Sciatic nerve (tissue), 2 donors: ENCODE measurements at regions not wholly inside any gene's neighbourhood (a gene's known extent, or its start where the extent isn't known, plus 50 kb on each side); places are given as distances from the start of the nearest gene placed in this dataset.
"Not testable (repeated sequence)": the region's sequence is repeated elsewhere in the genome, so short reads cannot be mapped to it uniquely, and the experiment has no call there.

ENCODE experiments used
- ATAC-seq: fragments of 200-7000 bp; cut with Tn5 transposase; one replicate; pipeline ENCODE4 v1.9.1; 2020; ENCODE audit warnings: mild to moderate bottlenecking, moderate library complexity
- DNase-seq: peaks from one replicate; pipeline ENCODE4 v3.0.0-alpha.2; 2020; ENCODE audit warnings: low spot score
- intact Hi-C: fragments of 100-400 bp; cut with DNase I; formaldehyde crosslinking; loops from one replicate; pipeline ENCODE4 v1.14.2; 2022
- donor health status: DM: no; HTN: no; CAD: no.
- donor health status: DM: no; HTN: no; CAD: no.

GRCh38 chr15:24352777-24353176 is 322.8 kb upstream of the NPAP1 start:
- DNase-seq, ATAC-seq, intact Hi-C loops: not testable (repeated sequence)

DNA sequence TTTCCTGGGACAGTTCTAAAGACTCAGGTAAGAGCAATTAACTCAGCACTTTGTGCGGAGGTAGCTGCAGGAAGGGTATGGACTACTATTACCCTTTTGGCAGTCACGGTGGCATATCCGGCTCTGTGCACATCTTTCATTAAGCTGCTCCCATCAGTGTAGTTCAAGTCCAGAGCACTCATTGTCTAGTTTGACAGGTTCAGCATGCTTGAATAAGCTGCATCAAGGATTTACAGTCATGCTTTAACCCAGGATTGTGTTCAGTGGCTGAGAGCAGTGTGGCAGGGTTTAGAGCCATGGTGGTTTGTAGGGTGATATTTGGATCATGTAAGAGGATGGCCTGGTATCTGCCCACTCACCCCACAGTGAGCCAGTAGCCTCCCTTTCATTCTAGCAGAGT is 294.5 kb upstream of the NPAP1 start:
- ATAC-seq, DNase-seq, intact Hi-C loops: not testable (repeated sequence)

DNA sequence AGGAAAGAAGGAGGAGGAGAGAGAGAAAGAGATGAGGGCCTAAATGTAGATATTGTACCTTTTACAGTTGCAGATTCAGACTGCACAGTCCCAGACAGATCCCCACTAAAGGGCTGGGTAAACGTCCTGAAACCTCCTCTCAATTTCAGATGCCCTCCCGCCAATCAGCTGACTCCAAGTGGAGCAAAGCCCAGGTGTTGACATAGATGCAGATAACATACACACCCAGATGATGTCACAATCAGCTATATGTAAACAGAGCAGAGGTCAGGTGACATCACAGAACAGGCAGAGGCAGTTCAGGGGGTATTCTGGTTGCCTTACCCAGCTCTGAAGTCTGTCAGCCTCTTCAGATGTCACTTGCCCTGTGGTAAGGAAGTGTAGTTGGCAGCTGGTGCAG is 290.3 kb upstream of the NPAP1 start:
- ATAC-seq, DNase-seq, intact Hi-C loops: not testable (repeated sequence)

GRCh38 chr15:24394303-24394702 is 281.3 kb upstream of the NPAP1 start:
- no peak for DNase-seq
- intact Hi-C loops, result no loop called here
- ATAC-seq, result no peak

DNA sequence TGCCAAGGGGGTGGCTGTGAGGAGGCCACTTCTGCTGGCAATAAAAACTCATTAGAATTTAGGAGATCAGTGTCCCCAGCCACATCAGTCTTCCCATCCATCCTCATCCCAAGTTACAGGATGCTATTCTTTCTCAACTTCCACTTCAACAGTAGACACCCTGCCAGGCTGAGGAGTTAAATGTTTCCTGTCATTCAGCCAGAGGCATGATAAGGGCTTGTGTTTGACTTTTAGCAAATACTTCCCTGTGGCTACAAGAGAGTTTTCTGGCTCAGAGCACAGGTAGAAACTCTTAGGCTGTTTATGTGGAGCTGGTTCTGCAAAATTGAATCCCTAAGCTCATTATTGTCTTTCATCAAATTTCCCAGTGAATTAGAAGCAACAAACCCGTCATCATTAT is 262.9 kb upstream of the NPAP1 start:
- ATAC-seq, intact Hi-C loops, DNase-seq: not testable (repeated sequence)

DNA sequence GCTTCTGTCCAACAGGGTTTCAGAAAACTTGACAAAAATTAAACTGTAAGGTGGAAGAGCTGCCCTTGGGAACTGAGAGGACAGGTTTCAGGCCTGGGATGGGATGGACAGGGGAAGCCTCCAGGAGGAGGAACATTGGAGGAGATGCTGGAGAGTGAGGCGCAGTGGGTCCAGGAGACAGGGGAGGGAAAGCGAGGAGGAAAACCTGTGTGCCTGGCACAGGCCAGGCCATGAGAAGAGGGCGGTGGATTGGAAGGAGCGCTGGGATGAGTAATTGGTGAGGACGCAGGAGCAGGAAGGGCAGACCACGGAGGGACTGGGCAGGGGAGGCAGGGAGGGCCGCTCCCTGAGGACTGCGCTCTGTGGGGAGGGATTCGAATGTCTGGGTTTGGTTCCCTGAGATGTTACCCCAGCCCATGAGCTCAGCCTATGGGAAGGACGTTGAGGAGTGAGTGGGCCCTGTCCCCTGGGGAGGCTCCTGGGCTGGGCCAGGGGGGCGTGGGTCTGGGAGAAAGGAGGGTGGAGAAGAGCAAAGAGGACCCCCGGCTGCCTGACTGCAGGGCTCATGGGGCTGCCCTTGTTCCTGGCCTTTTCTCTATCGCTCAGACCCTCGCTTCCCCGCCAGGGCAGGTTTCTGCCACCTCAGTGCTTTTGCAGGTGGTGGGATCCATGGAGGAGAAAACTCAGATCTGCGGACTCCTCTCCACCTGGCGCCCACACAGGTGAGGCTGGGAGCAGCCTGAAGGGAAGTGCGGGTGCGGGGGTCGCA is 249.1 kb upstream of the NPAP1 start:
- DNase-seq, intact Hi-C loops, ATAC-seq: not testable (repeated sequence)

DNA sequence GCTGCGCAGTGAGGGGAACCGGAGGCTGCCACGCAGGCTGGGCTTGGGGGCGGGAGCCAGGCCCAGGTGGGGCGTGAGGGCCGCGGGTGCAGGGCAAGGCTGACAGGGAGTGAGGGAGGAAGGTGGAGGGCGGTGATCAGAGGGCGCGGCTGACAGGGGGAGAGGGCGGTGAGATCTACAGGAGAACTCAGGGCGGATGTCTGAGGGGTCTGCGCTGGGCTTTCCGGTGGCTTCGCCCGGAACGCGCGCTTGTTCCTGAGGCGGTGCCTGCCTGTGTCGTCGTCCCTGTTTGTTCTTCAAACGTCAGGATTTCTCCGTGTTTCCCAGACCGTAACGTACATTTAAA is 248.5 kb upstream of the NPAP1 start:
- ATAC-seq, intact Hi-C loops, DNase-seq: not testable (repeated sequence)

DNA sequence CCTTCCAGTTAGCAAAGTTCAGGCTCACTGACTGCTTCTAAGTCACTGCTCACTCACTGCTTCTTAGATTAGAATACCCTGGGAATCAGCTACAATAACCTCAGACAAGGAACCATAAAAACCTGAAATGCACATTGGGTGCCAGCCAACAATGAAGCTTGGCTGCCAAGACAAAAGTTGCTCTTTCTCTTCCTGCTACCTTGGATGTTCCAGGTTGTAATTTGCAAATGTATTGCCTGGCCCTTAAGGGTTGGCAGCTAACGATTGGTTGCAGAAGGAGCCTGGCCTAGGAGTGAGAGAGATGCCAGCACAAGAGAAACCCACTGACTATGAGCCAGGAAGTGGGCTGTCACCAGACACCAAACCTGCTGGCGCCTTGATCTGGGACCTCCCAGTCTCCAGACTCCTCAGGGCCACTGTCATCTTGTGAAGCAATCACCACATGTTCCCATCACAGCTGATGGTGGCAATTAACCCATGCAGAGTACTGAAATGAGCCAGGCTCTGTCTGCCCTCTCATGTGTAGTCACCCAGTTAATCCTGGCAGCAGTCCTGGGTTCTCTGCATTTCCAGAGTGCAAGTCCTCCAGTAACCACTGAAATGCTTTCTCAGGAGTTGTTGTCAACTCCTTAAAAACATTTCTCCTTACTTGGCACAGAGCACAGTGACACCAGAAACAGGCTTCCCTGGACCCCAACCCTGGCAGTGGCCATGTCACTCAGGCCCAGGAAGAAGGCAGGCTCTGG is 240.3 kb upstream of the NPAP1 start:
- ATAC-seq, DNase-seq, intact Hi-C loops: not testable (repeated sequence)

GRCh38 chr15:24437270-24437669 is 238.3 kb upstream of the NPAP1 start:
- not testable (repeated sequence) for ATAC-seq

DNA sequence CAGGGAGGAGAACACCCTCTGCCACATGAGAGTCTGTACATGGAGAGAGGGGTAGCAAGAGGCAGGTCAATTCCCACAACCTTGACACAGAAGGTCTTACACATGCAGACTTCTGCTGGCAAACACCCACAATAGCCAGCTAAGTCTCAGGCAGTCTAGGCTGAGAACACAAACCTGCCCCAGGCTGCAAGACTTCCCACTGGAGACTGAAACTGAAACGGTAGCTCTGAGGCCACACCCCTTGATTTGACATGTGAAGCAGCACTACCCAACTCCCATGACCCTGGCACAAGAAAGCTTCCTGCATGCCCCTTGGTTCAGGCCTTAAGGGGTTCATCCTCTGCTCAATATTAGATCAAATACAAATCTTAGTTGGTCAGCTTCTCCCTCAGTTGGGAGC is 237.8 kb upstream of the NPAP1 start:
- DNase-seq, ATAC-seq, intact Hi-C loops: not testable (repeated sequence)

More at GRCh38 chr15:24437270-24437669, 238.3 kb upstream of the NPAP1 start:
- DNase-seq, intact Hi-C loops: not testable (repeated sequence)

GRCh38 chr15:24477107-24478025 is 198.2 kb upstream of the NPAP1 start:
- DNase-seq, intact Hi-C loops, ATAC-seq: not testable (repeated sequence)

DNA sequence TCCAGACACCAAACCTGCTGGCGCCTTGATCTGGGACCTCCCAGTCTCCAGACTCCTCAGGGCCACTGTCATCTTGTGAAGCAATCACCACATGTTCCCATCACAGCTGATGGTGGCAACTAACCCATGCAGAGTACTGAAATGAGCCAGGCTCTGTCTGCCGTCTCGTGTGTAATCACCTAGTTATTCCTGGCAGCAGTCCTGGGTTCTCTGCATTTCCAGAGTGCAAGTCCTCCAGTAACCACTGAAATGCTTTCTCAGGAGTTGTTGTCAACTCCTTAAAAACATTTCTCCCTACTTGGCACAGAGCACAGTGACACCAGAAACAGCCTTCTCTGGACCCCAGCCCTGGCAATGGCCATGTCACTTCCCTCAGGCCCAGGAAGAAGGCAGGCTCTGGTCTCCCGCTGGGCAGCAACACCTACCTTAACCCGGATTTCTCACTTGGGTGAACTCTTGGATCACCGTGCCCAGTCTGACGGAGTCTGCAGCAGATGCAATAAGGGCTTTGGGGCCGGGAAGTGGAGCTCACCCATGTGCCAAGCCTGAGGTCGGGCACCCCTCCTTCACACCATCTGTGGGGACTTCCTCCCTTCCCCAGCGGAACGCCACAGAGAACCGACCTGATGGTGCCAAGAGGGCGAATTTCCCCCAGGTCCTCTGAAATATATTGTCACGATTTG is 189.5 kb upstream of the NPAP1 start:
- DNase-seq, ATAC-seq, intact Hi-C loops: not testable (repeated sequence)

DNA sequence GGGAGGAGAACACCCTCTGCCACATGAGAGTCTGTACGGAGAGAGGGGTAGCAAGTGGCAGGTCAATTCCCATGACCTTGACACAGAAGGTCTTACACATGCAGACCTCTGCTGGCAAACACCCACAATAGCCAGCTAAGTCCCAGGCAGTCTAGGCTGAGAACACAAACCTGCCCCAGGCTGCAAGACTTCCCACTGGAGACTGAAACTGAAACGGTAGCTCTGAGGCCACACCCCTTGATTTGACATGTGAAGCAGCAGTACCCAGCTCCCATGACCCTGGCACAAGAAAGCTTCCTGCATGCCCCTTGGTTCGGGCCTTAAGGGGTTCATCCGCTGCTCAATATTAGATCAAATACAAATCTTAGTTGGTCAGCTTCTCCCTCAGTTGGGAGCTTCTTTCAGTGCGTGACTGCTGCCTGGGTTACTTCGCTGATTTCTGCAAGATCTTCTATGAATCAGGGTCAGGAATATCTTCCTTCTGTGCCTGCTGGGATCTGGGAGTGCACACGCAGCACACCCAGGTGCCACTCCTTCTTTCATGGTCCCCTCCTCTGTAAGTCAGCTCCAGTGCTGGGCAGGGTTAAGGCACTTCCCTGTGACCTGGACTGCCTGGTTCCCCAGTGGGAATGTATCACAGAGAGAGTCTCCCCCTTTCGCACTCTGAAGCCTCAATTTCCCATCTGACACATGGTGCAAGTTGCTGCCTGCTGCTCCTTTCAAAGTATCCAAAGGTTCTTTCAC is 187.2 kb upstream of the NPAP1 start:
- intact Hi-C loops, DNase-seq, ATAC-seq: not testable (repeated sequence)

DNA sequence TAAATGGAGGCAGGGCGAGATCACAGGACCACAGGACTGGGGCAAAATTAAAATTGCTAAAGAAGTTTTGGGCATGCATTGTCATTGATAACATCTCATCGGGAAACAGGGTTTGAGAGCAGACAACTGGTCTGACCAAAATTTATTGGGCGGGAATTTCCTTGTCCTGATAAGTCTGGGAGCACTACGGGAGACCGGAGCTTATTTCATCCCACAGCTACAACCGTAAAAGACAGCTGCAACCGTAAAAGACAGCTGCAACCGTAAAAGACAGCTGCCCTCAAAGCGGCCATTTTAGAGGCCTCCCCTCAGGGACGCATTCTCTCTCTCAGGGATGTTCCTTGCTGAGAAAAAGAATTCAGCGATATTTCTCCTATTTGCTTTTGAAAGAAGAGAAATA is 170.4 kb upstream of the NPAP1 start:
- intact Hi-C loops, DNase-seq, ATAC-seq: not testable (repeated sequence)

- DNase-seq, intact Hi-C loops, ATAC-seq: not testable (repeated sequence)
Observed at GRCh38 chr15:24509714-24510113, 165.9 kb upstream of the NPAP1 start.

DNA sequence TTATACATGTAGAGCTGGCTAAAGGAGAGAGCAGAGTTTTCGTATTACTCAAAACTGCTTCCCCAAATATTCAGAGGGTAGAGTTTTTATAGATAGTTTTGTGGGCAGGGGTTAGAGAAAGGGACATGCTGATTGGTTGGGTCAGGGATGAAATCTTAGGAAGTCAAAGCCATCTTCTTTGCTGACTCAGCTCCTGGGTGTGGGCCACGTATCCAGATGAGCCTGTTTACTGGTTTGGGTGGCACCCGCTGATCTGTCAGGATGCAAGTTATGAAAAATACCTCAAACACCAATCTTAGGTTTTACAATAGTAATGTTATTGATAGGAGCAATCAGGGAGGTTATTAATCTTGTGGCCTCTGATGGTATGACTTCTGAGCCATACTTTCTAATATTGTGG is 164.0 kb upstream of the NPAP1 start:
- DNase-seq, ATAC-seq, intact Hi-C loops: not testable (repeated sequence)

- ATAC-seq, intact Hi-C loops, DNase-seq: not testable (repeated sequence)
Observed at GRCh38 chr15:24518772-24519171, 156.8 kb upstream of the NPAP1 start.

DNA sequence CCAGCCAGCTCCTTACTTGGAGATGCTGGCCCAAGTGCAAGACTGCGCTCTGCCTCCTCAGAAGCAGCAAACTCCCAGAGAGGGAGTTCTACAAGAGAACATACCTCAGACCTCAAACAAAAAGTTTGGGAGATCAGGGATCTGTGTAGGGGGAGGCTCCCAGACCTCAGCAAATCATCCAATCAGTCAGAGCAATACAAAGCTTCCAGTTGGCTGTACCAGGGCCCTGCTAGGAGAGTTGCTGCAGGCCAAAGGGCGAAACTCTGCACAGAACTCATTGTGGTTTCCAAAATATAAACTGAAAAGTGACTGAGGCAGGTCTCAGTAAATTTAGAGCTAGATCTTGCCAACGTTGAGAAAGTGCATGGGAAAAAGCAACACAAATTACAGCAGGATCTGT is 144.3 kb upstream of the NPAP1 start:
- ATAC-seq, intact Hi-C loops, DNase-seq: not testable (repeated sequence)
